Sigmoid colon (tissue), 6 donors: ENCODE measurements at regions not wholly inside any gene's neighbourhood (a gene's known extent, or its start where the extent isn't known, plus 50 kb on each side); places are given as distances from the start of the nearest gene placed in this dataset.

Experiments
- DNase-seq: peaks from one replicate; pipeline ENCODE4 v3.0.0-alpha.2; 2019
- H3K27ac ChIP-seq, 4 donors: fragments of 200-600 bp; sonication (generic); one replicate each; pipeline ENCODE4 v1.5.1; 2016 to 2019; ENCODE audit warnings: mild to moderate bottlenecking in 1 of 4
- H3K27me3 ChIP-seq, 3 donors: fragments of 200-600 bp; sonication (generic); one replicate each; pipeline ENCODE4 v1.5.1; 2019; ENCODE audit warnings: mild to moderate bottlenecking in 1 of 3
- H3K36me3 ChIP-seq, 4 donors: fragments of 200-600 bp; sonication (generic); one replicate each; pipeline ENCODE4 v1.5.1; 2016 to 2019
- H3K4me1 ChIP-seq, 4 donors: fragments of 200-600 bp; sonication (generic); one replicate each; pipeline ENCODE4 v1.5.1; 2017 to 2019
- H3K4me3 ChIP-seq, 4 donors: fragments of 200-600 bp; sonication (generic); one replicate each; pipeline ENCODE4 v1.5.1; 2017 to 2019; ENCODE audit warnings: mild to moderate bottlenecking in 2 of 4, moderate library complexity in 1 of 4
- H3K9me3 ChIP-seq, 4 donors: fragments of 200-600 bp in 3 of 4; sonication (generic) in 3 of 4; one replicate each; pipeline versions ENCODE4 v1.5.1 to v1.6.1; 2013 to 2019
- EP300 ChIP-seq, 4 donors: sonication (generic); formaldehyde crosslinking; IDR thresholded peaks; one replicate each; pipeline ENCODE4 v1.6.1; 2017; ENCODE audit warnings: antibody characterized with exemption in 4 of 4
- POLR2A ChIP-seq, 2 donors: fragments of 450-650 bp; IDR thresholded peaks; one replicate each; pipeline ENCODE4 v1.6.1; 2016; ENCODE audit warnings: antibody characterized with exemption in 2 of 2, mild to moderate bottlenecking in 2 of 2, moderate library complexity in 2 of 2
- POLR2AphosphoS5 ChIP-seq, 4 donors: sonication (generic); formaldehyde crosslinking; IDR thresholded peaks; one replicate each; pipeline ENCODE4 v1.6.1; 2017; ENCODE audit warnings: antibody characterized with exemption in 4 of 4
- WGBS, 2 donors: extraction: QIAGEN DNeasy Blood & Tissue Kit; methylation state at CpG; one replicate each; pipeline ENCODE4 v1.1.7; 2013; 5-methylcytosine and 5-hydroxymethylcytosine counted together
- intact Hi-C: fragments of 100-400 bp; cut with DNase I; formaldehyde crosslinking; loops from one replicate; pipeline ENCODE4 v1.15.1; 2023
- TF ChIP-seq, protein P1 (sequence below), 4 experiments: fragments of 450-650 bp in 3 of 4; fragments of 200-600 bp in 1 of 4; IDR thresholded peaks; one replicate each; pipeline ENCODE4 v1.5.1; 2016 to 2019; ENCODE audit warnings: antibody characterized with exemption in 4 of 4, mild to moderate bottlenecking in 3 of 4, moderate library complexity in 2 of 4
- donor health status: healthy with polysubstance abuse.
- donor health status: healthy.

DNA sequence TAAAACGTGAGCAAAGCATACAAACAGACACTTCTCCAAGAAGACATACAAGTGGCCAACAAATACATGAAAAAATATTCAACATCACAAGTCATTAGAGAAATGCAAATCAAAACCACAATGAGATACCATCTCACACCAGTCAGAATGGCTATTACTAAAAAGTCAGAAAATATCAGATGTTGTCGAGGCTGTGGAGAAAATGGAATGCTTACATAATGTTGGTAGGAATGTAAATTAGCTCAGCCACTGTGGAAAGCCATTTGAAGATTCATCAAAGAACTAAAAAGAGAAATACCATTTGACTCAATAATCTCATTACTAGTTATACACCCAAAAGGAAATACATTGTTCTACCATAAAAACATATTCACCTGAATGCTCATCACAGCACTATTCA, 825.7 kb downstream of the SUCLG1 start:
- H3K36me3 ChIP-seq, result no peaks in the 10 kb centered on the region
- H3K27me3 ChIP-seq, result no peaks in the 10 kb centered on the region
- no peaks in the 10 kb centered on the region for H3K4me1 ChIP-seq
- TF ChIP-seq, protein P1, sequence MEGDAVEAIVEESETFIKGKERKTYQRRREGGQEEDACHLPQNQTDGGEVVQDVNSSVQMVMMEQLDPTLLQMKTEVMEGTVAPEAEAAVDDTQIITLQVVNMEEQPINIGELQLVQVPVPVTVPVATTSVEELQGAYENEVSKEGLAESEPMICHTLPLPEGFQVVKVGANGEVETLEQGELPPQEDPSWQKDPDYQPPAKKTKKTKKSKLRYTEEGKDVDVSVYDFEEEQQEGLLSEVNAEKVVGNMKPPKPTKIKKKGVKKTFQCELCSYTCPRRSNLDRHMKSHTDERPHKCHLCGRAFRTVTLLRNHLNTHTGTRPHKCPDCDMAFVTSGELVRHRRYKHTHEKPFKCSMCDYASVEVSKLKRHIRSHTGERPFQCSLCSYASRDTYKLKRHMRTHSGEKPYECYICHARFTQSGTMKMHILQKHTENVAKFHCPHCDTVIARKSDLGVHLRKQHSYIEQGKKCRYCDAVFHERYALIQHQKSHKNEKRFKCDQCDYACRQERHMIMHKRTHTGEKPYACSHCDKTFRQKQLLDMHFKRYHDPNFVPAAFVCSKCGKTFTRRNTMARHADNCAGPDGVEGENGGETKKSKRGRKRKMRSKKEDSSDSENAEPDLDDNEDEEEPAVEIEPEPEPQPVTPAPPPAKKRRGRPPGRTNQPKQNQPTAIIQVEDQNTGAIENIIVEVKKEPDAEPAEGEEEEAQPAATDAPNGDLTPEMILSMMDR (IDR thresholded peaks at IDR 0.05), result no peak
- TF ChIP-seq POLR2AphosphoS5 (IDR thresholded peaks at IDR 0.05) (no peak), POLR2A (IDR thresholded peaks at IDR 0.05) (no peak), EP300 (IDR thresholded peaks at IDR 0.05) (no peak)
- intact Hi-C loops, result no loop called here
- no peak overlapping the region for H3K27ac ChIP-seq
- DNase-seq, result no peak
- WGBS, 2 donors, result 56 to 74% methylated on average over 2 of the region's 2 CpGs
- no peaks in the 10 kb centered on the region for H3K9me3 ChIP-seq
- no peak overlapping the region for H3K4me3 ChIP-seq

DNA sequence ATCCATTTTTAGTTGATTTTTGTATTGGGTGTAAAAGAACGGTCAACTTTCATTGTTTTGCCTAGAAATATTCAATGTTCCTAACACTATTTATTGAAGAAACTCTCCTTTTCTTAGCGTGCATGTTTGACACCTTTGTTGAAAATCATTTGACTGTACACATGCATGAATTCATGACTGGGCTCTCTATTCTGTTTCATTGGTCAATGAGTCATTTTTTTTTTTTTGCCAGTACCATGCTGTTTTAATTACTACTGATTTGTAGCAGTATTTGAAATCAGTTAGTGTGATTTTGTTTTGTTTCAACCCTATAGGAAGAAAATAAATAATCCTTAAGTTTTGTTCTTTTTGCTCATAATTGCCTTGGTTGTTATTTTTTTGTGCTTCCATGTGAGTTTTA, 828.7 kb downstream of the SUCLG1 start:
- intact Hi-C loops, result no loop called here
- TF ChIP-seq POLR2AphosphoS5 (IDR thresholded peaks at IDR 0.05), result no peak
- no peak for TF ChIP-seq POLR2A (IDR thresholded peaks at IDR 0.05)
- TF ChIP-seq, protein P1 (IDR thresholded peaks at IDR 0.05), result no peak
- TF ChIP-seq EP300 (IDR thresholded peaks at IDR 0.05), result no peak
- H3K27me3 ChIP-seq, result no peaks in the 10 kb centered on the region
- no peak overlapping the region for H3K4me3 ChIP-seq
- WGBS, 2 donors, result 84 to 88% methylated on average over 2 of the region's 2 CpGs
- DNase-seq, result no peak
- no peaks in the 10 kb centered on the region for H3K4me1 ChIP-seq
- H3K36me3 ChIP-seq, result no peaks in the 10 kb centered on the region
- H3K9me3 ChIP-seq, result no peaks in the 10 kb centered on the region
- H3K27ac ChIP-seq, result no peak overlapping the region

DNA sequence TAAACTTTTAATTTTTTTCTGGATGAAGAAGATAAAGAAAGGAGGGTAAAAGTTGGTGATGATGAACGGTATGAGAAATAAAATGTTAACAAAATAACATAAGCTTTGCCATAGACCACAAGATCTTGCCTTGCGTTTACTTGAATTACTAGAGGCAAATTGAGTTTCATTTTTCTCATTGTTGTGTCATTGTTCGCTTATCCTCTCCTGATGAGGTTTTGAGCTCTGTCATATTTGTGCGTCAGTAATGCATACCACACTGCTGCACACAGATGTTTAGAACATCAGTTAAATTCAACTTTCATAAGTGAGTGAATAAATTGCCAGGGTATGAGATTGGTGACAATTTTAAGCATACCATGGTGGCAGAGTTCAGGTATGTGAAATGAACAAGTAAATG, 843.6 kb downstream of the SUCLG1 start:
- no peak overlapping the region for H3K27ac ChIP-seq
- H3K27me3 ChIP-seq, result no peaks in the 10 kb centered on the region
- no peak overlapping the region for H3K4me3 ChIP-seq
- H3K36me3 ChIP-seq, result no peaks in the 10 kb centered on the region
- TF ChIP-seq, protein P1 (IDR thresholded peaks at IDR 0.05), result no peak
- TF ChIP-seq POLR2A (IDR thresholded peaks at IDR 0.05), result no peak
- TF ChIP-seq POLR2AphosphoS5 (IDR thresholded peaks at IDR 0.05), result no peak
- no peak for TF ChIP-seq EP300 (IDR thresholded peaks at IDR 0.05)
- no peak for DNase-seq
- 89 to 92% methylated on average over 4 of the region's 4 CpGs for WGBS, 2 donors
- H3K4me1 ChIP-seq, result no peaks in the 10 kb centered on the region
- intact Hi-C loops, result no loop called here
- no peaks in the 10 kb centered on the region for H3K9me3 ChIP-seq

DNA sequence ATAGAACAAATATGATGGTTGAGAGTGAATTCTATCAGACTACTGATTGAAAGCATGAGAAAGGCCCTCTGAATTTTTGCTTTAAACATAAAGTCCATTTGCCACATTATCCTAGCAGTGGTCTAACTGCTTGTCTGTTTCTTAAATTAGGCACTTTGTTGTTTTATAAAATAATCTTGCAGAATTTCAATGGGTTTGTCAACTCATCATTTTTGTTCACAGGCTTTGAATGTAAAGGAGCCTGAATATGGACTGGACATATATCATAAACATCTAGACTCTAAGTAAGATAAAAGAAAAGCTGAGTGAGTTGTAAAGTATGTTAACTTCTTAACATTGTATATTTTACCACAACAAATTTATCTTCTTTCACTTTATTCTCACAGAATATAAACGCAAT, 845.9 kb downstream of the SUCLG1 start:
- H3K27ac ChIP-seq, result no peak overlapping the region
- H3K9me3 ChIP-seq, result no peaks in the 10 kb centered on the region
- H3K4me1 ChIP-seq, result no peaks in the 10 kb centered on the region
- DNase-seq, result no peak
- no peak overlapping the region for H3K4me3 ChIP-seq
- H3K36me3 ChIP-seq, result no peaks in the 10 kb centered on the region
- 86 to 91% methylated on average over 1 of the region's 1 CpG for WGBS, 2 donors
- intact Hi-C loops, result no loop called here
- TF ChIP-seq POLR2AphosphoS5 (IDR thresholded peaks at IDR 0.05) (no peak), POLR2A (IDR thresholded peaks at IDR 0.05) (no peak), EP300 (IDR thresholded peaks at IDR 0.05) (no peak)
- TF ChIP-seq, protein P1 (IDR thresholded peaks at IDR 0.05), result no peak
- no peaks in the 10 kb centered on the region for H3K27me3 ChIP-seq

DNA sequence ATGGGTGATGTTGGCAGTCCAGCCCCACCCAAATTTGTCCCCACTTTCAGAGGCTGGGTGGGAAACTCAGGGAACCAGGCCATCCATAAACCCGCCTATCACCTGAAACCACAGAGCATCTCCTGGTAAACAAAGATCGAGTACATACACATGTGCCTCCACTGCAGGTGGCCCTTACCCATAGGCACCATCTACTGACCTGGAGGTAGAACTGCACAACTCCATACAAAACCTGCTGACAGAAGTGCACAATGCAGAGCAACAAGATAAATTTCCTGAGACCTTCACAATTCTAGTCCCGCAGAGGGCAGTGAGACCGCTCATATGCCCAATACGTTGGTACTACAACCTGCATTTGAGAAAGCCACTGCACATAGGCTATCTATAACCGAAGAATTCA, 856.3 kb downstream of the SUCLG1 start:
- no peaks in the 10 kb centered on the region for H3K27me3 ChIP-seq
- intact Hi-C loops, result no loop called here
- DNase-seq, result no peak
- TF ChIP-seq, protein P1 (IDR thresholded peaks at IDR 0.05), result no peak
- TF ChIP-seq POLR2AphosphoS5 (IDR thresholded peaks at IDR 0.05) (no peak), EP300 (IDR thresholded peaks at IDR 0.05) (no peak), POLR2A (IDR thresholded peaks at IDR 0.05) (no peak)
- WGBS, 2 donors, result 89% methylated on average over 6 of the region's 6 CpGs
- no peak overlapping the region for H3K27ac ChIP-seq
- no peaks in the 10 kb centered on the region for H3K36me3 ChIP-seq
- H3K9me3 ChIP-seq, result no peaks in the 10 kb centered on the region
- no peak overlapping the region for H3K4me3 ChIP-seq
- H3K4me1 ChIP-seq, result no peaks in the 10 kb centered on the region
